Right renal pelvis (tissue), 4 donors: ENCODE measurements at regions not wholly inside any gene's neighbourhood (a gene's known extent, or its start where the extent isn't known, plus 50 kb on each side); places are given as distances from the start of the nearest gene placed in this dataset.
"Not testable (repeated sequence)": the region's sequence is repeated elsewhere in the genome, so short reads cannot be mapped to it uniquely, and the experiment has no call there.

Experiments used
- DNase-seq, 4 donors: peaks; one replicate each; pipeline ENCODE4 v3.0.0-alpha.2; 2013; ENCODE audit warnings: low read depth in 4 of 4, low spot score in 3 of 4, missing footprints in 1 of 4

DNA sequence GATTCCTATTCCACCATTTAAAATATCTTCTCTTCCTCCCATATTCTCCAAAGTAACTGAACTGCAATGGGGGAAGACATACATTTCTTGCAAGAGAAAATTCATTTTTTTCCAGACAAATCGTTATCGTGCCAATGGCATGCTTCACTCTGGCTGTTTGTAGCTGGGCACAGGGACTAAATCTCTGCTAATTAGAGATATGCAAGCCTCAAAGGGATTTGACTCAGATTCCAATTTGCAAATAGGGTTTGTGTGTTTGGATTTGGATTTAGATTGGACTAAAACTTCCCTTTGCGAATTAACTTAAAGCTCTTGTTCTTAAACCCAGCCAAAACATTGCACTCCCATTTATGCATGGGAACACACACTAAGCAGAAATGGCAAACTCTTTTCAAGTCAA is 276.2 kb upstream of the DUSP10 start:
- no peak for DNase-seq

DNA sequence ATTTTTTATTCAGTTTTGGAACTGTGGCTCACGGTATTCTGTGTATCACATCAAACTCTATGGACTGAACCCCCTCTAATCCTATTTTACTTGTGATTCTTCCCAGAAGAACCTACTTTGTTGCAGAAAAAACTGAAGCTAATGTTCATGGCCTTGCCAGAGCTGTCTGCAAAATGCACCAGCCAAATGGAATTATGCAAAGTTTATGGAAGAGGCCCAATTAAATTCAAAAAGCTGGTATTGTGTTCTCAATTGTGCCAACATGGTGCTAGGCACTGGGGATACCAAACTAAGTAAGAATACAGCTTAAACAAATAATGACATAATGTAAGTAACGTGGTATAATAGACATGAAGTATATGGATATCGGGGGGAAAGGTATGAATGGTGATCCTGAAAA is 273.8 kb upstream of the DUSP10 start:
- DNase-seq = no peak

DNA sequence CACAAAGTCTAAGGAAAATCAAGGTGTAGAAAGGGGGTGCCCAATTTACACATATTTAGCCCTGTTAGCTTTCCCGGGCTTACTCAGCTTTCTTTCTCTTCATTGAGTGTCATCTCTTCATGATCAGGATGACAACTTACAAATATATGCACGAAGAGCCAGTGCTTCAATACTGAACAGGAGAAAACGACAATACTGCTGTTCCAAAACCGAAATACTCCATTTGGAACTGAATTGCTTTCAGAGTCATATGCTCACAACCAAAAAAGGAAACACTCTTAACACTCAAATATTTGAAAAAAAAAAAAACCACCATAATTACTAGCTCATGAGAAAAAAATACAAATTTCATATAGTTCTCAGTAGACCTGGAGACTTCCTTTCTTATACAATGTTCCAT is 272.1 kb upstream of the DUSP10 start:
- DNase-seq = no peak

DNA sequence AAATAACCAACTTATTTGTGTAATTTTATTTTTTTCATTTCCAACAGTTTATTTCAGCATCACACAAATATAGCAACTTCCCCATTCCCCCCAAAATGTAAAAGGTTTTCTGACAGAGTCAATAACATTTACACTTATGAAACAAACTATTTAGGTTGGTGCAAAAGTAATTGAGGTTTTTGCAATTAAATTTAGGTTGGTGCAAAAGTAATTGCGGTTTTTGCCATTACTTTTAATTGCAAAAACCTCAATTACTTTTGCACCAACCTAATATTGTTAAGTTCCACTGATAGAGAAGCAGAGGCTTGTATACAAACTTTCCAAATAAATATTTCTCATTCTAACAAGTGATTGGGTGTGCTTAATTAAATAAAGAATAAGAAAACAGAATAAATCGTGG is 270.9 kb upstream of the DUSP10 start:
- no peak for DNase-seq

DNA sequence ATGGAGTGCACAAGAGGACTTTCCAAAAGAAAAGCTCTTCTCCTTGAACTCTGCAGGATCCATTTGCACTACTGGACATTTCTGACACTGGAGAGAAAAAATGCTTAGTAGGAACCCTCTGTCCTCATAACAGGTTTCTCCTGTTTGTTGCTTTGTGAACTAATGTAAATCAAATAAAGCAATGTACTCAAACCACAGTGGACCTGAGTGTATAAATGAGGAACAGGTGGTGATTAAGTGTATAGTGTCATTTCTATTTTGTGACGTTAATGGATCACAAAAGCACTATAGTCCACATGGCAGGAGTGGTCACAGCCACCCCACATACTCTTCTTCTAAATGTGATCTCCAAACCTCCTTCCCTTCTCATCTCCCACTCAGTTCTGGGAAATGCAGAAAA is 268.4 kb upstream of the DUSP10 start:
- DNase-seq = no peak

DNA sequence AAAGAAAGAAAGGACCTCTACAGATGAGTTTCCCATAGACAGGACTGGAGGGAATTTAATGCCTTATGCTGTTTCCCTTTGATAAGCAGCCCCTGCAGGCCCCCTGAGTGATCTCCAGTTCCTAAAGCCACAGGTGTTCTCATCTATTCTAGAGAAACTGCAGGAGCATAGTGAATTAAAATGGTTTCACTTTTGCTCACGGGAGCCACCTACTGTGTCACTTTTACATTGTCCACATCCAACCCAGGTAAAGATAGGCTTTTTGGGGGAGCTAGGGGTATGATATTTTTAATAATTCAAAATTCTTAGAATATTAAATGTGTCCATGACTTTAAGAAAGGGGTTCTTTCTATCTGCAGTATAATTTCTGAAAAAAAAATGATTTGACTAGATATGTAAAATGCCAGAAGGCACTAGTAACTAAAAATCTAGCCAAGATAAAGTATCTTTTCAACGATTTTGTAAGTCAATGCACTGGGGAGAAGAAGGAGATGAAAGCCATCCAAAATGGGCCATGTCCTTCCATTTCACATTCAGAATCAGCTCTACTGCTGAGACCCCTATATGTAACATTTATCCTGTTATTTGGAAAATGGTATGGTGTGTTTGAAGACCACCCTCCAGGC is 267.3 kb upstream of the DUSP10 start:
- no peak for DNase-seq

DNA sequence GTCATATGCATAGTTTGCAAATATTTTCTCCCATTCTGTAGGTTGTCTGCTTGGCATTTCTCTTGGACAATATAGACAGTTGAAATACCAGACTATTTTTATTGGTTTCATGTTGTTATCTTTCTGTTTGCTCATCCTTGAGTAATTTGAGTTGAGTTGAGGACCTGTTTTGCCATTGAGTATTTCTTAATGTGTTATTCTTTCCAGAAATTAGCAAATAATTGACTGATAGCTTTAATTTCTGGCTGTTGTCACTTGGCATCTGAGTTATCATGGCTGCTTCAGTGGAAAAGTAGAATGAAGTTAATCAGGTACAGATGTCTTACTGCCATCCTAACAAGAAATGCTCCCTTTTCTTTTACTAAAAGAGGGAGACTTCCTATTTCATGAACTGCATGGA is 264.8 kb upstream of the DUSP10 start:
- no peak for DNase-seq

DNA sequence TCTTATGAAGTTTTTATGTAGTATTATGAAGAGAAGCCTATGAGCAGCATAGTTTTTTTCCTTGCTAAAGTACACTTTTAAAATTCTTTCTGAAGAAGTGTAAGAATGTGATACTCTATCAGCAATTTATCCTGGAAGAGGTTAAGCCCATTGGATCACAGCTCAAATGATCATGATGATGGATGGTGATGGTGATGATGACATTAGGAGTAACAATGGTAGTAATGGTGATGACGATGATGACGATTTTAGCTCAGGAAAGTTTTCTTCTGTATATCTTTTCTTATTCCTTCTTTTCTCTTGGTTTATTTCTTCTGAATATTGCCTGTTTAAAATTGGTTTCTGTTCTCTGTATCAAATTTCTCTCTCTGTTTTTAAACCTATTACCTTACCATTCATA is 262.9 kb upstream of the DUSP10 start:
- no peak for DNase-seq

DNA sequence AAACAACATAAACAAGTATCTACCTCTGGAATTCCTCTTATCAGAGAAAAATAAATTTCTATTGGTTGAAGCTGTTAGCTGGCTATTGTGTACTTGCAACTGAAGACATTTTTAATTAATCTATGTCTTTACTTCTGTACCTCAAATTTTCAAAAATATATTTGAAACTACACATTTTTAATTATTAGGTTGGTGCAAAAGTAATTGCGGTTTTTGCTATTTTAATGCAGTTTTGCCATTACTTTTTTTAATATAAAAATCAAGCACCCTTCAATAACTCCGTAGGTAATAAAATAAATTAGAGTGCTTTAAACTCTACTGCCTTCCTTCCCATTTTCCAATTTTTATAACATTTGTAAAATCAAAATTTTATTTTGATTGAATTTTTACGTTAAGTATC is 262.1 kb upstream of the DUSP10 start:
- DNase-seq = no peak

DNA sequence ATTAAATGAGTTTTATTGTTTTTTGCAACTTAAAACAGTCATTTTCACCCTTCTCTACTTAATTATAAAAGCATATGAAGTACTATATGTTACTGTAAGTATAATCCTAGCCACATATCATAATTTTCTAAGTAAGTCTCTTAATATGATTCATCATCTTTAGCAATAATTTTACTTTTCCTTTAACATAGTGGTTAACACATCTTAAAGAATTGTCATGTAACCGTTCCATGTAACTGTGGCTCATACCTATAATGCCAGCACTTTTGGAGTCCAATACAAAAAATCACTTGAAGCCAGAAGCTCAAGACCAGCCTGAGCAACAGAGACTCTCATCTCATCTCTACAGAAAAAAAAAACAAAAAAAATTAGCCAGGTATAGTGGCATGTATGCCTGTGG is 260.6 kb upstream of the DUSP10 start:
- no peak for DNase-seq

DNA sequence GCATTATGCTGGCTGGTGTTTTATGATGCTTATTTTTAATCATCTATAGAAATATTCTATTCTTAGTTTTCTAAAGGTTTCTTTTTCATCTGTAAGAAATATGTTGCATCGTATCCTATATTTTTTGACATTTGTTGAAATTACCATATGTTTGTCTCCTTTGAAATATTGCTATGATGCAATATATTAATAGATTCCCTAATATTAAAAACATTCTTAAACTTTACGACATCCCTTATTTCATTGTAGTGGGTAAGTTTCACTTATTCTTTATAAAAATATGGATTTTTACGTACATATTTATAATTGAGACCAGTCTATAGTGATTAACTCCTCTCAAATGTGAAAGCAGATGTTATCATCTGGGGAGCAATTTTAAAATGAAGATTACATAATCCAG is 258.2 kb upstream of the DUSP10 start:
- no peak for DNase-seq

DNA sequence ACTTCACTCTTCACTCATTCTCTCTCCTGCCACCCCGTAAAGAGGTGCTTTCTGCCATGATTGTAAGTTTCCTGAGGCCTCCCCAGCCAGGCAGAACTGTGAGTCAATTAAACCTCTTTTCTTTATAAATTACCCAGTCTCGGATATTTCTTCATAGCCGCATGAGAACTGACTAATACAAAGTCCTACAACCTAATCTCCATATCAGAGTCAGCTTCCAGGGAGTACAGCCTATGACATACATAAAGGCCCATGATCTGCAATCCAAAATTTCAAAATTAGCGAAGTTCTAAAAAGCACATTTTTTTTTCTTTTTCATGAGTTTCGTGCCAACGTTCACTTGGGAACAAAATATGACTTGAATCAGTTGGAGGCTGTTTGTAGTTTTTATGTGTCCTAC is 256.9 kb upstream of the DUSP10 start:
- DNase-seq = no peak

DNA sequence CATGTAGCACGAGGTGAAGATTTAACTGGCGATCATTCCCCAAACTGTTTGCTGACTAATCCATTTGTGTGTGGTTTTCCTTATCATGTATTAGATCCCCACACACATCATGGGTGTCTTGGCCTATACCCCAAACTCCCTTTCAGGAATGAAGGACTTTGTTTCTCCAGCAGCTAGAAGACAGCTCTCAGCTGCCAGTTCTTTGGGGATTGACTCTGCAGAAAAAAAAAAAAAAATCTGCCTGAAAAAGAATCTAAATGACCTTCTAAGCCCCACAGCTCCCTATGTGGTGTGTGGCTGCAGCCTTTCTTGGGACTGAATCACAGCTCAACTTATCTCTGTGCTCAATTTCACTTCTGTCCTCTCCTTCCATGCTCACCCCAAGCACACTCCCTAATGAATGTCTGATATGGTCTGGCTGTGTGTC is 256.3 kb upstream of the DUSP10 start:
- DNase-seq = no peak

DNA sequence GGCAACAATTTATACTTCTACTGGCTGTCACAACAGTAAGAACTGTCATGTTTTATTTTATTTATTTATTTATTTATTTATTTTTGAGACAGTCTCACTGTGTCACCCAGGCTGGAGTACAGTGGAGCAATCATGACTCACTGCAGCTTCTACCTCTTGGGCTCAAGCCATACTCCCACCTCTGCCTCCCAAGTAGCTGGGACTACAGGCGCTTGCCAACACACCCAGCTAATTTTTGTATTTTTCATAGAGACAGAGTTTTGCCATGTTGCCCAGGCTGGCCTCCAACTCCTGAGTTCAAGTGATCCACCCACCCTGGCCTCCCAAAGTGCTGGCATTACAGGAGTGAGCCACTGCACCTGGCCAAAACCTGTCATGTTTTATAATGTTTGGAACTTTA is 255.1 kb upstream of the DUSP10 start:
- DNase-seq = not testable (repeated sequence)

DNA sequence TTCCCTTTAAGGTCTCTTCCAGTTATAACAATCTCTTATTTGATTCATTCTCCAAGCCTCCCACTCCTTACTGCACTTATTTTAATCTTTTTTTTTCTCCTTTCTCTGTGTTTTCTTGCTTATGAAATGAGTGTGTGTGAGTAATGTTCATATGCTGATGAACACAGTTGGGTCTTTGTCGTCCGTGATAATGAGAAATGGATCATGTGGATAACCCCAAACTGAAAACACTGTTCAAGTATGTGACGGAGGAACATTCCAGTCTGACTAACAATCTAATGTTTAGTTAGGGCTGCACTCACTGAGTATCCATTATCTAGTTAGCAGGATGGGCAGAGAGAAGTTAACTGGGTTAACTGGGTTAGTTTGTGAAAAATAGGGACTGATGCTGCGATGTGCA is 253.1 kb upstream of the DUSP10 start:
- no peak for DNase-seq

DNA sequence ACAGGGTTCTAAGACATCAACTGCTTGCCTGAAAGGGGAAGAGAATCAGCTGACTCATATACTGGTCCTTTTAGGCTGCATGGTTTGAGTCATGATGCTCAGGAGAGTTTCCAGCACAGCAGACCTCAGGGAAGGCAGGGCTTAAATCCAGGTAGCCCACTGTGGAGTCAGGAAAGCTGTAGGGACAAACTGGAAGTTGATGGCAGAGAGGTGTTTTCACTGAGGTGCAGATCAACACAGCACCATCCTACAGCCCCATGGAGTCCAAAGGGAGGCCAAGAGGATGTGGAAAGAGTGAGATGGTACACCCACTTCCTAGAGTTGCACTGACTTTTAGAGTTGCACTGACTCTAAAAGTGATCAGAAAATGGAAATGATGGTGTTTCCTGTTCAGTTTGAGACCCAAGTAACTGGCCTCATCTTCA is 252.4 kb upstream of the DUSP10 start:
- DNase-seq = no peak

DNA sequence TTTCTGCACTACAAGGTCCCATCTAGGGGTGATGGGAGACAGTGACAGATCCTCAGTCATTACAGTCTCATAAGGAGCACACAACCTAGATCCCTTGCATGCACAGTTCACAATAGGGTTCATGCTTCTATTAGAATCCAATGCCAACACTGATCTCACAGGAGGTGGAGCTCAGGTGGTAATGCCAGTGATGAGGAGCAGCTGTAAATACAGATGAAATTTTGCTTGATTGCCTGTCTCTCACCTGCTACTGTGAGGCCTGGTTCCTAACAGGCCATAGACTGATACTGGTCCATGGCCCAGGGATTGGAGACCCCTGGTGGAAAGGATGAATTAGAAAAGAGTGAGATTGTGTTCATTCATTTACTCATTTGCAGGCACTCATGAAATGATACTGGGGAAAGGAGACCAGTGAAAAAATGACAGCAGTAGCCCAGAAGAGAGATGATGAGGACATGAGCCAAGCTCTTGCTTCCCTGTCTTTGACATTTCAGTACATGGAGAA is 251.6 kb upstream of the DUSP10 start:
- DNase-seq = no peak

DNA sequence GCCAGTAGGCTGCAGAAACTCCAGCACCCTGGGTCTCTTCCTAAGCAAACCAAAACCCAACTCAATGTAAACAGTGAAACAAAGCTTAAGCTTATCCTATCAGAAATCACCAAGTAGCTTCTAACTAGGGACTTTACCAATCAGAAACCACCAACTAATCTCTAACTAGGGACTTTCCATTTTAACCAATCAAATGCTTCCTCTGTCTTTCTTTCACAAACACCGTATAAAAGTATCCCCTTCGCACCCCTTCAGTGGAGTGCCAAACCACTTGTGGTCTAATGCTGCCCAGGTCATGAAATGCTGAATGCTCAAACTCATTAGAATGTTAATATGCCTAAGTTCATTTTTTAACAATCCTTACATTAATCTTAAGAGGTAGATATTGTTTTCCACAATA is 250.5 kb upstream of the DUSP10 start:
- DNase-seq = no peak

DNA sequence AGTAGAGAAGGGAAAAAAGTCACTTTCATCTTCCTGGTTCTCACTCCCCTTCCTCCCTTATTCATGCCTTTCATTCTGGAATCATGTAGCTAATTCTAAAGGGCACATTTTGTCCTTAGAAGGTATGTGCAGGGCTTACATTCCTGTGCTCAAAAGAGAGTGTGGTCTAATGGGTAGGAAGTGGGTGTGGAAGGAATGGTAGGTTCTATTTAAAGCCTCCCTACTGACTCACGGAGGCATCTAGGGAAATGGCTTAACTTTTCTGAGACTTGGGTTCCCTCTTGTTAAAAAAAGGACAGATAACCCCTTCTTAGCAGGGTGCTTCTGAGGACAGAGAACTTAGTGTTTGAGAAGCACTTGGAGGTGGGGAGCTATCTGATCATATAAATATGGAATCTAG is 249.3 kb upstream of the DUSP10 start:
- DNase-seq = no peak

DNA sequence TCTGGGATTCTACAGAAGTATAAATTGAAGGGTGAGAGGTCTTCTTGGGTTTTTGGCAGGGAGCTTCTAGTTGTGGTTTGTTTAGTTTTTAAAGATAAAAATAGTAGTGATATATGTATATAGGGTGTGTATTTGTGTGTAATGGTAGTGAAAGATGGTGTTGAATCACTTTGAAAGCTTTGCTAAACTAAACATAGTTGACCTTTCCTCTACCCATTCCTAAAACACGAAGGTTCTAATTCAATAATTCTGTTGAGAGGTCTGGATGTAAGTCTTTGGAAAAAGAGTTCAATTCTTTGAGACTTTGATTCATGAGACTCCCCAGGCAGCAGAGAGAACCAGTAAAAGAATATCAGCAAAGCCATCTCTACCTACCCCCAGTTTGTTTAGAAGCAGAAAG is 247.9 kb upstream of the DUSP10 start:
- no peak for DNase-seq

DNA sequence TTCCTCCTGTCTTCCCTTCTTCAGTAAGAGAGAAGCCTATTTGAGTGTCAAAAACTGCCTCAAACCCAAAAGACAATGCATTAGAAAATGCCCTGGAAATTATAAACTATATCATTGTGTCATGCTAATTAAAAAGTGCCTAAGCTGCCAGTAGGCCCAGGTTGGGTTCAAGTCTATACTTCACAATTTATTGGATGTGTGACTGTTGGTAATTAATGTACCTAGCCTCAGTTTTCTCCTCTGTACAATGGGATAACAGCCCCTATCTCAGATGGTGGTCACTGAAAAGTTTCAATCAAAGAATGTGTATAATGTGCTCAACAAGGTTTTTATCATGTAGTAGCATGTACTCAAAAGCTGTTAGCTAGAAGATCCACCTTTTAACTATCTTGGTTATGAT is 246.9 kb upstream of the DUSP10 start:
- no peak for DNase-seq

DNA sequence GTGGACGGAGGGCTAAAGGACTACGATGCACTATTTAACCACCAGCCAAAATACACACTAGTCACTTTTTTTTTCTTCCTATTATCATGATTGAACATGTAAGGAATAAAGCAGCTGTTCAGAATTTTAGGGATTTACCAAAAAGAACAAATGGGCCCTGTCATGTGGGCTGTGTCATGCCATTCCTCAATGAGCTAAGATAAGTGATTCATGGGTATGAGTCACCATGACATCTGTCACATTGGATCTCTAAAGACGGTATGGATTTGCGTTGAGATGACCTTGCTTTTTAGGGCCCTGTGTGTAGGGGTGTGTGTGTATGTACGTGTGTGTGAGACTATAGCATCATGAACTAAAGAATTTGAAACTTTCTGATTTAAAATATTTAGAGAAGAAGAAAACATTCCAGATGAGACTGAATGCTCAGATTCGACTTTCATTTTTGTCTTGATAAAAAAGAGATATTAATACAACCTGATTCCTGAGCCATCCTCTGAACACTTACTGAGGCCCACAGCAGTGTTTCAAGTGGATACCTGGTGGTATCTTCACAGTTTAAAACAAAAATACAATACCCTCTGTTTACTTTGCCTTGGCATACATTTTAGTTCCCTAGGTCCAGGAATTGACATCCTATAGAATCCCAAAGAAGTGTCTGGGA is 246.1 kb upstream of the DUSP10 start:
- no peak for DNase-seq

DNA sequence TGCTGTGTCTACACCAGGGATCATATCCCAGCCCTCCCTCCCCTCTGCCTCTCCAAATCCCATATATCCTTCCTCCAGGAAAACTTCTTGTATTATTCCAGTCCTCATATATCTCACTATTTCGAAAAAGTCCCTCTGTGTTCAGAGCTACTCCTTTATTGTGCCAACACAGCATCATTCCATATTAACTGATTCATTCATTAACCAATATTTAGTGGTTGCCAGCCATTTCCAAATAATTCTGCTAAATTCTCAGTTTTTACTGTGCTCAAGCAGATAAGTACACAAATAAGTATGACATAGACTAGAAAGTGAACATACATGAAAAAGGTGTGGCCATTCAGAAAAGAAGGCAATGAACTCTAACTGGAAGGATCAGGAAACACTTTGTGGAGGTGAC is 241.6 kb upstream of the DUSP10 start:
- DNase-seq = no peak
